ENCODE measurements at regions not wholly inside any gene's neighbourhood (a gene's known extent, or its start where the extent isn't known, plus 50 kb on each side); places are given as distances from the start of the nearest gene placed in this dataset.

DNA sequence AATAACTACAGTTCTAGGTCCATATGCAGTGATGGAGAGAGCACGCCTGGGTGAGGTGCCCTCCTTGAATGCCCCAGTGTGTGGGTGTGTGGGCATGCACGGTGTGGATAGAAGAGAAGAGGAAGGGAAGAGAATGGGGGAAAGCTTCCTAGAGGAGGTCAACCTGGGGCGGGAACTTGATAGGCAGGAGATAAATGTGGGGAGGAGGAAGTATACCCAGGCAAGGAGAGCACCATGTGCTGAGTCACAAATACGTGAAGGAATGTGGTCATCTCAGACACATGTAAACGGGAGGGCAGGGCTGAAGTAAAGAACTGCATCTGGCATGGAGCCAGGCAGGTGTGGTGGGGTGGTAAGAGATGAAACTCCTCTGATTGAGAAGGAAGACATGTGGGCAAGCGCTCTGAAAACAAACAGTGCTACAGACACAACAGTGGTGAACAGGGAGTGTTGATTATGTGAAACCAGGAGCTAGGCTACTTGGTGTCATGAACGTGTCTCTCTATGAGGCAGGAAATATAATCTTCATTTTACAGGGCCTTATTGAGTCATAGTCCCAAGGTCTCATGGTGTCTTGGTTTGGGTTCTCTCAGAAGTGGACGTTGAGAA, 61.5 kb upstream of the EED start:
- 41 to 58% (median 49%) methylated on average over 8 of the region's 8 CpGs for WGBS, 5 donors
- peaks cover 0 to 23% (median 0%) of the 10 kb centered on the region in 4 donors for H3K4me1 ChIP-seq
- DNase-seq: peak; percentile 72 to 74
- no peaks in the 10 kb centered on the region for H3K9me3 ChIP-seq
- no peaks in the 10 kb centered on the region for H3K36me3 ChIP-seq
- no peaks in the 10 kb centered on the region for H3K27me3 ChIP-seq
- intact Hi-C loops (cut with DNase I; ENCODE audit: low total_unique reads): no loop called here
- H3K27ac ChIP-seq: no peak overlapping the region
- H3K4me3 ChIP-seq: no peak overlapping the region
- TF ChIP-seq POLR2A (IDR thresholded peaks at IDR 0.05) (no peak), POLR2AphosphoS5 (IDR thresholded peaks at IDR 0.05) (no peak), EP300 (IDR thresholded peaks at IDR 0.05) (no peak)
- TF ChIP-seq, protein P1, sequence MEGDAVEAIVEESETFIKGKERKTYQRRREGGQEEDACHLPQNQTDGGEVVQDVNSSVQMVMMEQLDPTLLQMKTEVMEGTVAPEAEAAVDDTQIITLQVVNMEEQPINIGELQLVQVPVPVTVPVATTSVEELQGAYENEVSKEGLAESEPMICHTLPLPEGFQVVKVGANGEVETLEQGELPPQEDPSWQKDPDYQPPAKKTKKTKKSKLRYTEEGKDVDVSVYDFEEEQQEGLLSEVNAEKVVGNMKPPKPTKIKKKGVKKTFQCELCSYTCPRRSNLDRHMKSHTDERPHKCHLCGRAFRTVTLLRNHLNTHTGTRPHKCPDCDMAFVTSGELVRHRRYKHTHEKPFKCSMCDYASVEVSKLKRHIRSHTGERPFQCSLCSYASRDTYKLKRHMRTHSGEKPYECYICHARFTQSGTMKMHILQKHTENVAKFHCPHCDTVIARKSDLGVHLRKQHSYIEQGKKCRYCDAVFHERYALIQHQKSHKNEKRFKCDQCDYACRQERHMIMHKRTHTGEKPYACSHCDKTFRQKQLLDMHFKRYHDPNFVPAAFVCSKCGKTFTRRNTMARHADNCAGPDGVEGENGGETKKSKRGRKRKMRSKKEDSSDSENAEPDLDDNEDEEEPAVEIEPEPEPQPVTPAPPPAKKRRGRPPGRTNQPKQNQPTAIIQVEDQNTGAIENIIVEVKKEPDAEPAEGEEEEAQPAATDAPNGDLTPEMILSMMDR (IDR thresholded peaks at IDR 0.05): no peak

DNA sequence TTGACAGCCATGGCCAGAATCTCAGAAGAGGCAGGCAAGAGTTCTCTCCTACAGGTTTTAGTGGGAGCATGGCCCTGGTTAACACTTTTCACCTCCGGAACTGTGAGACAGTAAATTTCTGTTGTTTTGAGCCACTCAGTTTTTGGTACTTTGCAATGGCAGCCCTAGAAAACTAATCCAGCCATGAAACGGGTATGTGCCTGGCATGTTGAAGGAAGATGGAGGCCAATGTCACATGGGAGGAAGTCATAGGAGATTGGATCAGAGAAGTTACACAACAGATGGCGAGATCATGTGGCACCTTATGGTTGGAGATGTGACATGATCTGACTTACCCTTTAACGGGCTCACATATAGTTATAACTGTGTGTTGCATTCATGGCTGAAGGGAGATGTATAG, 63.2 kb upstream of the EED start:
- H3K4me3 ChIP-seq: no peak overlapping the region
- intact Hi-C loops (cut with DNase I; ENCODE audit: low total_unique reads): no loop called here
- H3K36me3 ChIP-seq: no peaks in the 10 kb centered on the region
- 81 to 97% (median 87%) methylated on average over 4 of the region's 4 CpGs for WGBS, 5 donors
- H3K27ac ChIP-seq: no peak overlapping the region
- peaks cover 0 to 30% (median 0%) of the 10 kb centered on the region in 4 donors for H3K4me1 ChIP-seq
- H3K27me3 ChIP-seq: no peaks in the 10 kb centered on the region
- H3K9me3 ChIP-seq: no peaks in the 10 kb centered on the region
- DNase-seq: no peak
- TF ChIP-seq, protein P1 (IDR thresholded peaks at IDR 0.05): no peak
- TF ChIP-seq POLR2AphosphoS5 (IDR thresholded peaks at IDR 0.05): no peak
- TF ChIP-seq POLR2A (IDR thresholded peaks at IDR 0.05): no peak
- TF ChIP-seq EP300 (IDR thresholded peaks at IDR 0.05): no peak

DNA sequence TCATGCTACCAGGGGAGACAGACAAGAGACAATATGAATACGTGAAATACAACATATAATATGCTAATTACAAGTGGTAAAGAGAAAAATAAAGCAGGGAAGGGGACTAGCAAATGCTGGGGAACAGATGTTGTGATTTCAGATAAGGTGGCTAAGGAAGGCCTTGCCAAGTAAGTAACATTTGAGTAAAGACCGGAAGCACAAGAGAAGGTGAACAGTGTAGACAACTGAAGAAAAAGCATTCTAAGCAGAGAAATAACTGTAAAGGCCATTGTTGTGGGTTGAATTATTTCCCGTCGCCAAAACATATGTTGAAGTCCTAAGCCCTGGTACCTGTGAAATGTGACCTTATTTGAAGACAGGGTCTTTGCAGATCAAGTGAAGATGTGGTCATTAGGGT, 63.7 kb upstream of the EED start:
- H3K27ac ChIP-seq: no peak overlapping the region
- no peaks in the 10 kb centered on the region for H3K9me3 ChIP-seq
- TF ChIP-seq POLR2A (IDR thresholded peaks at IDR 0.05): no peak
- TF ChIP-seq, protein P1 (IDR thresholded peaks at IDR 0.05): no peak
- no peak for TF ChIP-seq POLR2AphosphoS5 (IDR thresholded peaks at IDR 0.05)
- no peak for TF ChIP-seq EP300 (IDR thresholded peaks at IDR 0.05)
- intact Hi-C loops (cut with DNase I; ENCODE audit: low total_unique reads): no loop called here
- no peaks in the 10 kb centered on the region for H3K27me3 ChIP-seq
- 73 to 94% (median 92%) methylated on average over 4 of the region's 4 CpGs for WGBS, 5 donors
- peaks cover 0 to 30% (median 0%) of the 10 kb centered on the region in 4 donors for H3K4me1 ChIP-seq
- no peaks in the 10 kb centered on the region for H3K36me3 ChIP-seq
- no peak overlapping the region for H3K4me3 ChIP-seq
- DNase-seq: no peak

DNA sequence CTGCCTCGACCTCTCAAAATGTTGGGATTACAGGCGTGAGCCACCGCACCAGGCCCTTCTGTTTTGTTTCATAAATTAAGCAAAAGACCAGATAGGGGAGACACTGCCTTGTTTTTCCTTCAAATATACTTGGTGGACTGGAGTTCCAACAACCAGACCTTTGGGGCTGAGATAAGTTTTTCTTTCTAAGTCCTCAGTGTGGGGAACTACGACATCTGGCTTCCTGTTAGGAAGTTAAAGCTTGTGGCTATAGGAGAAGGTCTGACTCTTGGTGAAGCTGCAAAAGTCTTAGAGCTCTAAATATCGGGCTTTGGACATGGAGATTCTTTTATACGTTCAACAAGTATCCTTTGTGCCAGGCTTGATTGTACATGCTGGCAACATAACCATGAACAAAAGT, 64.1 kb upstream of the EED start:
- H3K4me3 ChIP-seq: no peak overlapping the region
- no peak for DNase-seq
- no peaks in the 10 kb centered on the region for H3K27me3 ChIP-seq
- 82 to 91% (median 86%) methylated on average over 6 of the region's 6 CpGs for WGBS, 5 donors
- TF ChIP-seq POLR2A (IDR thresholded peaks at IDR 0.05): no peak
- TF ChIP-seq POLR2AphosphoS5 (IDR thresholded peaks at IDR 0.05): no peak
- TF ChIP-seq, protein P1 (IDR thresholded peaks at IDR 0.05): no peak
- TF ChIP-seq EP300 (IDR thresholded peaks at IDR 0.05): no peak
- no peak overlapping the region for H3K27ac ChIP-seq
- H3K4me1 ChIP-seq: peaks cover 0 to 31% (median 0%) of the 10 kb centered on the region in 4 donors
- H3K9me3 ChIP-seq: no peaks in the 10 kb centered on the region
- intact Hi-C loops (cut with DNase I; ENCODE audit: low total_unique reads): no loop called here
- no peaks in the 10 kb centered on the region for H3K36me3 ChIP-seq

Data from stomach (tissue), 8 donors.